LNCaP clone FGC (cell line): ENCODE measurements at regions not wholly inside any gene's neighbourhood (a gene's known extent, or its start where the extent isn't known, plus 50 kb on each side); places are given as distances from the start of the nearest gene placed in this dataset.

Experiments used
- DNase-seq: peaks from one replicate; pipeline ENCODE4 v3.0.0-alpha.2; 2011; ENCODE audit warnings: low read depth
- H3K4me3 ChIP-seq: 2 replicates; pipeline ENCODE4 v1.5.1; 2011; ENCODE audit warnings: mild to moderate bottlenecking, low read depth, low read length, control low read depth
- CTCF ChIP-seq: IDR thresholded peaks from 2 replicates; pipeline ENCODE4 v1.5.1; 2012; ENCODE audit warnings: mild to moderate bottlenecking; ENCODE audit not compliant: control insufficient read depth, insufficient read depth; ENCODE audit errors: extremely low read depth

DNA sequence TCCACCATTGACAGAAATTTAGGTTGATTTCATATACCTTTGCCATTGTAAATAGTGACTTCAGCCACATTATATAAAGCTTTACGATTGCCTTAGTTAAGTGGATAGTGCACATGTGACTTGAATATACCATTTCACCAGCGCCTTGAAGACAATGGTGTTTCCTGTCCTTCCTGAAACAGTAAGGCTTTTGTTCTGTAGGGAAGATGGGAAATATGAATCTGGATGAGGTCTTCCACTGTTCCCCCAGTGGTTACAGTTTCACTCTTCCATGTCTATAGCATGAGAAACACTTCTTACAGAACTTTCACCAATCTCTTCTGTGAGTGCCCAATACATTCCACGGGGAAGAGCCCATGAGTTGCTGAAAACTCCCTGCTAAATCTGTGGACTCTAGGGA, 240.5 kb downstream of the TRIB2 start:
- no peak overlapping the region for H3K4me3 ChIP-seq
- DNase-seq, result no peak
- TF ChIP-seq CTCF, result no peak

DNA sequence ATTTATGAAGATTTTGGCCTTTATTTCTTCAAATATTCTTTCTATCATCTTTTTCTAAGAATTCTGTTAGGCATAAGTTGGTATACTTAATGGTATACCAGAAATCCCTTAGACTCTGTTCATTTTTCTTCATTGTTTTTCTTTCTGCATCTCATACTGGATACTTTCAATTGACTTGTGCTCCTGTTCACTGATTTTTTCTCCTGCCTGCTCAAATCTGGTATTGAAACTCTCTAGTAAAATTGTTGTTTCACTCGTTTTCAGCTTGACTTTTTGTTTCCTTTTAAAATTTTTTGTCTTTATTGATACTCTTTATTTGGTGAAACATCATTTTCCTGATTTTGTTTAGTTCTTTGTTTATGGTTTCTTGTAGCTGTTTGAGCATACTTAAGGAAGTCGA, 243.2 kb downstream of the TRIB2 start:
- DNase-seq, result no peak
- no peak for TF ChIP-seq CTCF

DNA sequence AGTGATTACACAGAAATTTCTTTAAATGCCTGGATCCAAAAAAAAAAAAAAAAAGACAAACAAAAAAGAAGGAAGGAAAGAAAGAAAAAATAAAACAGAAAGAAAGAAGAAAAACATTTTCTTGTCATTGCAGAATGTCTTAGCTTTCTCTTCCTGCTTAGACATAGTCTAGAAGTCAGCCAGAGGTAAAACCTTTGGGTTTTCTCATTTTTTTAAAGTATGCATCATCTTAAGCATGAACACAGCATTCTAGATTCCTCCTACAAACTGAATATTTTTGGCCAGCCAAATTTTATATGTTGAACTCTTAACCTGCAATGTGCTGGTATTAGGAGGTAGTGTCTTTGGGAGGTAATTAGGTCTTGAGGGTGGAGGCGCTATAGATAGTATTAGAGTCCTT, 243.9 kb downstream of the TRIB2 start:
- no peak overlapping the region for H3K4me3 ChIP-seq
- TF ChIP-seq CTCF, result no peak
- no peak for DNase-seq

More for the DNA sequence above, 243.2 kb downstream of the TRIB2 start:
- H3K4me3 ChIP-seq, result no peak overlapping the region

DNA sequence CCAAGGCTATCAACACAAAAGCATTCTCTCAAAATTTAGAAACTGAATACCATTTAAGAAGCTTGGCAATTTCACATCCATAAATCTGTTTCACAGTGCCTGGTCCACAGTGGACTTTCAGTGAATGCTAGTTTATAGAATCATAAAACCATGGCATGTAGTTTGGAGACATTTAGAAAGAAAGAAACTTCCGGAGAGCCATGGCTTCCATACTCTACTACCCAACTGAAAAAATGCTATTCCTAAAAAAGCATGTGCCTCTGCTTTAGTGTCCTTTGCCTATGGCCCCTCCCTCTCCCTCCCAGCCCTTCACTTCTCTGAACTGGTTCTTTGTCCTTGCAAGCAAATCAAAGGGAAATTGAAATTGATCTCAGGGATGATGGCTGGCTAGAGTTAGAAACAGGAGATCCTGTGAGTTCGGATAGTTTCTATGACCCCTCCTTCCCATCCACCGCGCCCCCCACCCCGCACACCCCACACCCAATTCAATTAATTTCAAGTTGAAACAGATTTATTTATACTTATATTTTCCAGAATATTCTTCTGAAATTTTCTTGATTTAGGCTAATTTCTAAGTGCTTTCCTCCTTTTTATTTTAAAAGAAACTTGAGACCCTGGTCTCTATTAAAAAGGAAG, 248.3 kb downstream of the TRIB2 start:
- no peak overlapping the region for H3K4me3 ChIP-seq
- DNase-seq, result no peak
- no peak for TF ChIP-seq CTCF

- no peak for DNase-seq
- TF ChIP-seq CTCF, result no peak
- H3K4me3 ChIP-seq, result no peak overlapping the region
Measured at GRCh38 chr2:12965540-12966269, 249.0 kb downstream of the TRIB2 start.

DNA sequence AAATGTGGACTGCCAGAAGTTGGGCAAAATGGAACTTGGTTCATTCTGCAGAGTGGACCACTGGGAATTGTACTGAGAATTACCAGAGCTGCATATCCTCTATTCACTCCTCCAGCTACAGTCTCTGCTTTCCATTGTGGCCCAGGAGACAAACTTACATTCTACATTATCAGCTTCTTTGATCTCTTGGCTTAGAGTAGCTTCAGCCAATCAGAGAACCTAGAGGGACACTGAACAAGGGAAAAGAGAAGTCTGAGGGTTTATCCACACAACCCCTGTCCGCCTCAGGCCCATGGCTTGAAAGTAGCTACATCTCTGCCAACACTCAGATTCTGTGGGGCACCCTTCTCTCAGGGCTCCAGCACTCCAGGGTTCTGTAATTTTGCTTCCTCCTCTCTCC, 251.1 kb downstream of the TRIB2 start:
- no peak for TF ChIP-seq CTCF
- DNase-seq, result no peak
- no peak overlapping the region for H3K4me3 ChIP-seq
